HCT116 (cell line): ENCODE measurements at regions not wholly inside any gene's neighbourhood (a gene's known extent, or its start where the extent isn't known, plus 50 kb on each side); places are given as distances from the start of the nearest gene placed in this dataset.

Source experiments
- ATAC-seq: fragments of 200-7000 bp; cut with Tn5 transposase; 2 replicates; pipeline ENCODE4 v1.9.1; 2020; ENCODE audit warnings: mild to moderate bottlenecking, moderate library complexity
- BruUV-seq: library from RNA; stranded (reverse); fragments of 400-500 nt; replicated peaks from 2 replicates; lab custom pipeline; 2021; lab: Mats Ljungman, UMichigan
- CTCF ChIA-PET: fragments of 300-600 bp; sonication (Branson Sonifier 250); formaldehyde crosslinking; loops from one replicate; lab custom pipeline; 2021; ENCODE audit warnings: antibody characterized with exemption; lab: Charles Lee
- POLR2A ChIA-PET: fragments of 300-600, 350-600 bp; sonication (Branson Sonifier 250); formaldehyde crosslinking; loops from one replicate; lab custom pipeline; 2021; ENCODE audit warnings: antibody characterized with exemption; lab: Charles Lee
- RAD21 ChIA-PET, 2 experiments: fragments of 300-600 bp; sonication (Branson Sonifier 250); formaldehyde crosslinking; loops; one replicate each; lab custom pipeline; 2023; ENCODE audit warnings: low total read pairs in 2 of 2; ENCODE audit not compliant: uncharacterized antibody in 2 of 2, unreplicated experiment in 2 of 2, low non-redundant PET in 1 of 2; lab: Charles Lee
- DNase-seq: peaks from one replicate; pipeline ENCODE4 v3.0.0-alpha.2; 2010; ENCODE audit warnings: low read depth, low spot score
- H2AFZ ChIP-seq: fragments of 200-600 bp; shearing (Covaris generic), sonication (generic); 2 replicates; pipeline ENCODE4 v1.6.1; 2017; ENCODE audit warnings: low read depth, mixed run types, mixed read lengths, antibody characterized with exemption, low read length; ENCODE audit not compliant: poor library complexity, severe bottlenecking
- H3K27ac ChIP-seq: 2 replicates; pipeline ENCODE4 v1.5.1; 2012; ENCODE audit warnings: low read depth, low read length
- H3K27me3 ChIP-seq: fragments of 200-600 bp; sonication (generic); 2 replicates; pipeline ENCODE4 v1.6.1; 2016; ENCODE audit warnings: mixed run types, low read length, mixed read lengths; ENCODE audit not compliant: insufficient read depth
- H3K36me3 ChIP-seq, 2 experiments: fragments of 200-500 bp in 1 of 2; fragments of 200-600 bp in 1 of 2; sonication (Bioruptor generic) in 1 of 2; sonication (generic) in 1 of 2; 2 replicates each; pipeline versions ENCODE4 v1.5.1 to v1.6.1; 2014 to 2016; ENCODE audit warnings: low read length in 2 of 2, inconsistent platforms in 1 of 2, mixed read lengths in 1 of 2, mixed run types in 1 of 2; ENCODE audit not compliant: insufficient read depth in 2 of 2, control insufficient read depth in 1 of 2
- H3K4me1 ChIP-seq, 2 experiments: fragments of 200-600 bp in 1 of 2; sonication (generic) in 1 of 2; 2 replicates each; pipeline versions ENCODE4 v1.5.1 to v1.6.1; 2012 to 2017; ENCODE audit warnings: low read length in 2 of 2, inconsistent platforms in 1 of 2, mild to moderate bottlenecking in 1 of 2, mixed read lengths in 1 of 2, mixed run types in 1 of 2, moderate library complexity in 1 of 2; ENCODE audit not compliant: insufficient read depth in 2 of 2, control insufficient read depth in 1 of 2
- H3K4me2 ChIP-seq: fragments of 200-600 bp; sonication (generic); 2 replicates; pipeline ENCODE4 v1.6.1; 2017; ENCODE audit warnings: mixed run types, low read length, mixed read lengths
- H3K4me3 ChIP-seq, 2 experiments: fragments of 200-600 bp in 1 of 2; sonication (generic) in 1 of 2; replicated peaks in 1 of 2; 2 replicates each; pipeline ENCODE4 v1.5.1; 2011 to 2016; ENCODE audit warnings: low read length in 2 of 2, control low read depth in 1 of 2, low read depth in 1 of 2, mild to moderate bottlenecking in 1 of 2, mixed read lengths in 1 of 2, mixed run types in 1 of 2
- H3K79me2 ChIP-seq: fragments of 200-600 bp; sonication (generic); 2 replicates; pipeline ENCODE4 v1.6.1; 2017; ENCODE audit warnings: mild to moderate bottlenecking, mixed run types, low read length, moderate library complexity, mixed read lengths; ENCODE audit not compliant: insufficient read depth
- H3K9ac ChIP-seq: fragments of 200-600 bp; sonication (generic); 2 replicates; pipeline ENCODE4 v1.6.1; 2016; ENCODE audit warnings: low read length, mixed read lengths
- H3K9me2 ChIP-seq: fragments of 200-600 bp; sonication (generic), shearing (Covaris generic); 2 replicates; pipeline ENCODE4 v1.6.1; 2017; ENCODE audit warnings: mixed run types, mild to moderate bottlenecking, moderate library complexity; ENCODE audit not compliant: insufficient read depth
- H3K9me3 ChIP-seq, 2 experiments: fragments of 200-500 bp in 1 of 2; fragments of 200-600 bp in 1 of 2; sonication (Bioruptor generic) in 1 of 2; sonication (generic) in 1 of 2; 2 replicates each; pipeline ENCODE4 v1.6.1; 2014 to 2017; ENCODE audit warnings: low read length in 2 of 2, mixed read lengths in 2 of 2, inconsistent platforms in 1 of 2, low read depth in 1 of 2, mild to moderate bottlenecking in 1 of 2, mixed run types in 1 of 2, moderate library complexity in 1 of 2; ENCODE audit not compliant: control insufficient read depth in 1 of 2, insufficient read depth in 1 of 2
- H4K20me1 ChIP-seq: fragments of 200-600 bp; sonication (generic), shearing (Covaris generic); 2 replicates; pipeline ENCODE4 v1.6.1; 2017; ENCODE audit warnings: mixed run types, mild to moderate bottlenecking, moderate library complexity; ENCODE audit not compliant: insufficient read depth
- CEBPB ChIP-seq: IDR thresholded peaks from 2 replicates; pipeline ENCODE4 v1.6.1; 2012; ENCODE audit warnings: low read depth
- ELF1 ChIP-seq: IDR thresholded peaks from 2 replicates; pipeline ENCODE4 v1.6.1; 2012; ENCODE audit warnings: low read depth, borderline replicate concordance
- EZH2 ChIP-seq: fragments of 200-600 bp; sonication (generic); IDR thresholded peaks from 2 replicates; pipeline ENCODE4 v1.6.1; 2017; ENCODE audit warnings: antibody characterized with exemption, mixed run types
- SRF ChIP-seq: IDR thresholded peaks from 2 replicates; pipeline ENCODE4 v1.6.1; 2012; ENCODE audit warnings: low read depth
- TCF7L2 ChIP-seq: IDR thresholded peaks from 2 replicates; pipeline ENCODE4 v1.7.0; 2011; ENCODE audit warnings: borderline replicate concordance, inconsistent platforms; ENCODE audit not compliant: insufficient read depth, insufficient read length; ENCODE audit errors: extremely low read depth
- YY1 ChIP-seq: IDR thresholded peaks from 2 replicates; pipeline ENCODE4 v1.6.1; 2011; ENCODE audit warnings: low read length, low read depth, moderate library complexity, mild to moderate bottlenecking; ENCODE audit not compliant: insufficient replicate concordance; ENCODE audit errors: extremely low read depth
- ZNF274 ChIP-seq: fragments of 200-500 bp; sonication (Bioruptor generic); IDR thresholded peaks from 2 replicates; pipeline ENCODE4 v1.6.1; 2014; ENCODE audit warnings: mild to moderate bottlenecking, low read depth, low read length, inconsistent platforms
- intact Hi-C: fragments of 100-400 bp; cut with micrococcal nuclease; formaldehyde crosslinking; loops from 2 replicates; pipeline ENCODE4 v1.10.0; 2022
- TF ChIP-seq, protein P1 (sequence below): IDR thresholded peaks from 2 replicates; pipeline ENCODE4 v1.6.1; 2011; ENCODE audit warnings: mild to moderate bottlenecking, low read length, moderate library complexity; ENCODE audit not compliant: insufficient replicate concordance; ENCODE audit errors: extremely low read depth
- TF ChIP-seq, protein P2 (sequence below): IDR thresholded peaks from 2 replicates; pipeline ENCODE4 v1.6.1; 2012

DNA sequence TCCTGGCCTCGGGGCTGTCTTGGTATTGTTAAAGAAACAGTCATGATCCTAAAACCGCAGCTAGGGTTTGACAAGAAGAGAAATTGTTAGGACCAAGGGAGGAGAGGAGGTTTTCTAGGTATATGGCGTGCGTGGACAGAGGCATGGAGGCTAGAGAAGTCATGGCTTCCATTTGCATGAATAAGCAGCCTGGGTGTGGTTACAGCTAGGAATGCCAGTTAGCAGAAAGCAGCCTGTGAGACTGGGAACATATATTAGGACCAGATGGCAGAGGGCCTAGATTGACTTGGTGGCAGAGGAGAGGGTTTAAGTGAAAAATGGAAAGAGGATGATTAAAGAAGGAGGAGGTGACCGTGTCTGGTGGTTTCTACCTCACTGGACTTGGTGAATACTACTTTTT, 573.6 kb upstream of the ARRDC4 start:
- Histone ChIP-seq H3K27me3 (no peaks in the 10 kb centered on the region), H4K20me1 (no peaks in the 10 kb centered on the region), H3K36me3 (no peaks in the 10 kb centered on the region), H3K4me2 (no peak overlapping the region), H3K9me3 (peaks cover 0 to 5% of the 10 kb centered on the region in 2 experiments; a peak in 1 of 4 replicates), H3K9ac (no peak overlapping the region), H3K27ac (no peak overlapping the region), H3K79me2 (no peaks in the 10 kb centered on the region), H3K4me1 (no peaks in the 10 kb centered on the region), H3K9me2 (no peaks in the 10 kb centered on the region), H2AFZ (no peak overlapping the region), H3K4me3 (no peak overlapping the region)
- DNase-seq (no peak), ATAC-seq (no peak)
- TF ChIP-seq, protein P1, sequence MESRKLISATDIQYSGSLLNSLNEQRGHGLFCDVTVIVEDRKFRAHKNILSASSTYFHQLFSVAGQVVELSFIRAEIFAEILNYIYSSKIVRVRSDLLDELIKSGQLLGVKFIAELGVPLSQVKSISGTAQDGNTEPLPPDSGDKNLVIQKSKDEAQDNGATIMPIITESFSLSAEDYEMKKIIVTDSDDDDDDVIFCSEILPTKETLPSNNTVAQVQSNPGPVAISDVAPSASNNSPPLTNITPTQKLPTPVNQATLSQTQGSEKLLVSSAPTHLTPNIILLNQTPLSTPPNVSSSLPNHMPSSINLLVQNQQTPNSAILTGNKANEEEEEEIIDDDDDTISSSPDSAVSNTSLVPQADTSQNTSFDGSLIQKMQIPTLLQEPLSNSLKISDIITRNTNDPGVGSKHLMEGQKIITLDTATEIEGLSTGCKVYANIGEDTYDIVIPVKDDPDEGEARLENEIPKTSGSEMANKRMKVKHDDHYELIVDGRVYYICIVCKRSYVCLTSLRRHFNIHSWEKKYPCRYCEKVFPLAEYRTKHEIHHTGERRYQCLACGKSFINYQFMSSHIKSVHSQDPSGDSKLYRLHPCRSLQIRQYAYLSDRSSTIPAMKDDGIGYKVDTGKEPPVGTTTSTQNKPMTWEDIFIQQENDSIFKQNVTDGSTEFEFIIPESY: no peak
- TF ChIP-seq EZH2: no peak
- TF ChIP-seq SRF: no peak
- TF ChIP-seq ELF1: no peak
- TF ChIP-seq ZNF274: no peak
- TF ChIP-seq TCF7L2: no peak
- TF ChIP-seq, protein P2, sequence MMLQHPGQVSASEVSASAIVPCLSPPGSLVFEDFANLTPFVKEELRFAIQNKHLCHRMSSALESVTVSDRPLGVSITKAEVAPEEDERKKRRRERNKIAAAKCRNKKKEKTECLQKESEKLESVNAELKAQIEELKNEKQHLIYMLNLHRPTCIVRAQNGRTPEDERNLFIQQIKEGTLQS: no peak
- no peak for TF ChIP-seq CEBPB
- no peak for TF ChIP-seq YY1
- ChIA-PET POLR2A (no interaction called here), CTCF (no interaction called here), RAD21 (no interaction called here)
- intact Hi-C loops: no loop called here
- no TSS peak for BruUV-seq
